AG08395 (cell line): ENCODE measurements at regions not wholly inside any gene's neighbourhood (a gene's known extent, or its start where the extent isn't known, plus 50 kb on each side); places are given as distances from the start of the nearest gene placed in this dataset.

ENCODE experiments used
- DNase-seq: peaks from one replicate; pipeline ENCODE4 v3.0.0; 2012; ENCODE audit warnings: mixed read lengths, low spot score

DNA sequence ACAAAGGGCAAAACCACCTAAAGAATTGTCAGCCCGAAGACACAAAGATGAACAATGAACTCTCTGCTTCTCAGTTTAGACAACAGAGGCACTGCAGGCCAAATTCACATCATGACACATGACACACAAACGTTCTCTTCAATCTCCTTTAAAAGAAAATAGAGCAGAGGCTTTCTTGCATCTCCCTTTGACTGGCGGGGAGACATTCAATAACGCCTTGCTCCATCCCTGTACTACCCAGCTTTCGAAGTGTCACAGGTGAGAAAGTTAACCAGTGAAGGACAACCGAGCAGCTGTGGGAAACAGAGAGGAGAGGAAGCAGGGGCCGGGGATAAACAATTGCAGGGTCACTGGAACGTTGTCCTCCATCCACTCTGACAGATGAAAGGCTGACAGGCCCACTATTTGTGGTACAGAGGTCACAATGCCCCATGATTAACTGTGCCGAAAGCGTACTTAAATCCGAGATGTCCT, 130.8 kb downstream of the PHLDA1 start:
- DNase-seq, result no peak

DNA sequence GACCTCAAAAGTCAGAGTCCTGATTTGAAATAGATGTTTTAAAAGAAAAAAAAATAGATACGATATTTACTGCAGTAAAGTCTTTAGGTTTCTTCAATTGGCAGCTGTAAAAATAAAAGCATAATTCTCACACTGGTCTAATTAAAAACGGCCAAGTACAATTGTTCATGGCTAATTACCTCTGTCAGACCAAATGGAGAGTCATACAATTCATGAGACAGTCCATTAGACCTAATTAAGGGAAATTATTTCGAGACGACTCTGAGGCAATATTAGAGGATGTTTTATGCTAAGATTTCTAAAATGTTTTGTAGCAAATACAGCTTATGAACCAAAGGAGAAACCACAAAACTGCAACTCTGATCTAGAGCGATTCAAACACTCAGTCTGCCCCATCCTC, 131.3 kb downstream of the PHLDA1 start:
- no peak for DNase-seq

DNA sequence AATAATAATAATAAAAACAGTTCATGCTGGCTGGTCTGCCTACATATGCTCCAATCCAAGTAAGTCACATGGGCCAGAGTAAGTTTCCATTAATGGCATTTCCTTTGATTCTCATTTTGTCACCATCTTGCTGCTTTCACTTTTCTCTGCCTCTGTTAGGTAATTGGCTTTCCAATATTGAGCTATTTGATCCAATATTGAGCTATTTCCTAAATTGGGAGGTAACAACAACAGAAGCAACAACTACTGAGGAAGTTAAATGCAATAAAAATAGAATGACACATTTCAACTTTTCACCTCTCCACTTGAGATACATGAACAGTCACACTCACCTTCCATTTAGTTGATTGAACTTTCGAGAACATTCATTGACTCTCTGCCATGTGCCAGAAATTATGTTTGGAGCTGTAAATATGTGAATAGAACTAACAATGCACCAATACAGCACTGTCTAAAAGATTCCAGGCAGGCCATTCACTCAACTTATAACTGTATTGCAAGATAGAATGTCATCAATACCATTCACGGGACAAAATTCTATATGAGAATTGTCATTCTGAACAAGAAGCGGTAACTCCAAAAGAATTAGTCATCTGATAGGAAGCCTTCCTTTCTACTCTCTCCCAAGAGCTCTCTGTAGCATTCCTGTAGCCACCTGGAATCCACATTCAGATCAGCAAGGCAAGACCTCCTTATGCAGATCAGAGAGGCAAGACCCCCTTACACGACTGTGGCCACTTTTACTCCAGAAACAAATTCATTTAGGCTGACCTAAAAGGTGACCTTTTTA, 136.4 kb downstream of the PHLDA1 start:
- DNase-seq, result no peak

DNA sequence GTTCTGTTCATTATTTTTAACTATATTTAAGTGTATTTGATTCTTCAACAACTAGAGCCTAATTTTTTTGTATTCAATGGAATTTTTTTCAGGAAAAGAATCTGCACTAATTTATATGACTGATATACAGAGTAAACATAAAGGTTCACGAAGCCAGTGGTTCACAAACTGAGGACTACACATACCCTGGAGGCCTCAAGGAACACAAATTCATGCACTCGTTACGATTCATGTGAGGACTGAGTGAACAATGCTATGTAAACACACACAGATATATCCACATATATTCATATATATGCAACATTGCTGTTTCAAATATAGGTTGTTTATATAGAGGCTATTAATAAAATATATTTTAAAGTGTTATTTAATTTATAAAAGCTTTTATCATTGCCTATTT, 137.8 kb downstream of the PHLDA1 start:
- DNase-seq, result no peak

DNA sequence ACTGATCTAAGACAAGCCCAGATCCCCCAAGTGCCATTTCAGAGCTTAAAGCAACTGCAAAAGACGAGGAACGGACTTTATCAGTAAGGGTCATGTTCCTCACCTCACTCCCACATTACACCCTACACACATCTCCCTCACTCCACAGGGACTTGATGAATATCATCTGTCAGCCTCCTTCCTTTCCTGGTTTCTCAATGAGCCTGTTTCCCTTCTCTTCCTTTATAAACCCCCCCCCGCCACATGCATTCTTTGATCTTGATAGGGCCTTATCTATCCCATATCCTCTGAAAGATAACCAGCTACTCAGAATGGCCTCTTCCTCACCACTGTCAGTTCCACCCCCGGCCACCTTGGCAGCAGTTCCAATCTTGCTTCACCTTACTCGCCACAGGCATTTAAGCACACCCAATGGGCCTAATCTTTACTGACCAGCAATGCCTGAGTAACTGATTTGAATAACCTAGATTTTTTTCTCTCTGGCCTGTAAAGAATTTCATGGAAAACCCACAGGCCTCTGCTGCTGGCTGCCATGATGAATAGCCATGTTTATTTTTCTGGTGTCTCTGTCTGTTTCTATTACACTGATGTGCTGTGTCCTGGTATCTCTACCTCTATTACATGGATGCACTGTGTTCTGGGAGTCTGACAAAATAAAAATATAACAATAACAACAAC, 138.7 kb downstream of the PHLDA1 start:
- peak; percentile 41 for DNase-seq

DNA sequence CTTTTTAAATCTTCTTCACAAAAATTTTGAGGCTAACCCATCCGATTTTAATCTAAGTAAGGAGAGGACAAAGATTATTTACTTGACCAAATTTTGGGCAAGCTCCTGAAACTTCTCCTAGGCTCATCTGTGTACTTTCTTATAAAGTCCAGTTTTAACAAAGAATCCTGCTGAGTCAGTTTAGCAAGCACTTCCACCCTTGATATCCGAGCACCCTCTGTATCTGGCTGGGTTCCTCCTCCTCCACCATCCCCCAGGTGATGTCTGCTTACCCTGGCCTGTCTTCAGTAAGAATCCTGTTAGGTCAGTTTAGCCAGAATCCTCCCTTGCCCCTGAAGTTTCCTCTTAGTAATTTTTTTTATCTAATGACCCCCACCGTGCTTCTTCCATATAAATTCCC, 140.5 kb downstream of the PHLDA1 start:
- no peak for DNase-seq

DNA sequence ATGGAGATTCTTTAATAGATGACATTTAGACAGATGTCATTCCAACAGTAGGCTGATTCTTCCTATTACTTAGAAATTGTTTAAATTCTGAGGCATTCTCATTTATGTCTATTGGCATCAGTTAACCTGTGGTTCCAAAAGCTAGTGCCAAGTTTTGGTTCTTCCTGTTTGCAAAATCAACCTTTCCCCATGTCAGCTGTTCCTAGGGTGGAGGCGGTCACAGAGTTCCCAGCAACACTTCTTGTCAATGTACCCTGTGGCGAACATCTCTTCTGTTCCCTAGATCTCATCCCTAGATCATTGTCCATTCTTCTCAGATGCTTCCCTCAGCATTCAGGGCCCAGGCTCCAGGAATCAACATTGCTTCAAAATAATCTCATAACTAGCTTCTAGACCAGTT, 140.9 kb downstream of the PHLDA1 start:
- no peak for DNase-seq

DNA sequence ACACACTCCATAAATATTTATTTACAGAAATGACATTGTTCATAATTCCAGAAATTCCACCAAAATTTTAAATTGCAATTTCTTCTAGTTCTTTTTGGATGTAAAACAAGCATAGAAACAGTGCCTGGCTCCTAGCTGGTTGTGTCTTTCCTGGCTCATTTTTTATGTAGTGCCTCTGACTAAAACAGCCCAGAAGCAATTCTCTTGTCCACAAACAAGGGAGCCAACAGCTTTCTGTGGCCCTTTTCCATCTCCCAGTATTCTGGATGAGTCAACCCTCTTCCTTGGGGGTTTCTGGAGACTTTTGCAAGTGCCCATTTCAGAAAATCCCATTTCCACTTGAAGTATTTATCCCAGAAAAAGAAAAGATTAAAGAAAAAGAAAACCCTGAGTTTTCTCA, 141.4 kb downstream of the PHLDA1 start:
- DNase-seq, result peak; percentile 26

DNA sequence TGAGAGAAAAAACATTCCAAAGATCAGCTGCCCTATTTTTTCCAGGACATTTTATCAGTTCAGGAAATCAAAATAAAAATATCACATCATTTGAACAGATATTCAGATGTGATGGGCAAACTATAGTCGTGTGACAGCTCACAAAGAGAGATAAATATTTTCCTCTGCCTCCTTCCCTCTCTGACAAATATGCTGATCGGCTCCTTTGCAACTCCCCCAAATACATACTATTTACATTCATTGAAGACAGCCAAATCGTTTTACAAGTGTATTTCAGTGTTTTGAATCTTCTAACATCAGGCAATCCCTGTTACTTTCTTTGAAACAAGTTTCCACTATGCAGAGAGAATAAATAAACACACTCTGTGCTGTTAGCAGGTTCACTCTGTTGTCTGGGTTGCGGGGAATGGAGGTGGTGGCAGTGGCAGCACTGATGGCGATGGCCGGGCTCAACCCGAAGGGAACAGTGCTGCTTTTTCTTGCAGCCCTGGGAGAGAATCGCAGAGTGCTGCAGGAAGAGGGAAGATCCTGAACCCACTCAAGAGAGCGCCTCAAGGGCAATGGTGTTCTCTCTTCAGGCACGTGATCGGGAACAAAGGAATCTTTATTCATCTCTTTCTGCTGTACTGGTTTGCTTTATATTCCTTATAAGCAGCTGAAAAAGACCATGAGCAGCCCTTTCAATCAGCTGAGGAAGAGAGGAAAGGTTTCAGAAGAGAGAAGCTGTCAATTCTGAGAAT, 142.5 kb downstream of the PHLDA1 start:
- DNase-seq, result no peak

DNA sequence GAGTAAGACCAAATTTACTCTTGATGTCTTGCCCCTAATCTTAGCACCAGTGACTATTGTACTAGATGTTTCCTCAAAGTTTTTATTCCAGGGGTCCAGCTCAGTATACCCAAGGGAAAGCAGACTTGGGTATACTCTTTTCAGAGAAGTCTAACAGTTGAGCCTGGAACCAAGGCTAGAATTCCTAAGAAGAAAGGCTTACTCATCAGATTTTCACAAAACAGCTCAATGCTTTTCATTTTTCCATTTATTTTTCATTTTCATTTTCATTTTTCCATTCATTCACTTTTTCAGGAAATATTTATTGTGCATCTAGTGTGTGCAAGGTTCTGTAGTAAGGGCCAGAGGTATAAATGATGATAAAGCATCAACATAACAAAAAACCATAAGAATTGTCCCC, 143.2 kb downstream of the PHLDA1 start:
- no peak for DNase-seq

DNA sequence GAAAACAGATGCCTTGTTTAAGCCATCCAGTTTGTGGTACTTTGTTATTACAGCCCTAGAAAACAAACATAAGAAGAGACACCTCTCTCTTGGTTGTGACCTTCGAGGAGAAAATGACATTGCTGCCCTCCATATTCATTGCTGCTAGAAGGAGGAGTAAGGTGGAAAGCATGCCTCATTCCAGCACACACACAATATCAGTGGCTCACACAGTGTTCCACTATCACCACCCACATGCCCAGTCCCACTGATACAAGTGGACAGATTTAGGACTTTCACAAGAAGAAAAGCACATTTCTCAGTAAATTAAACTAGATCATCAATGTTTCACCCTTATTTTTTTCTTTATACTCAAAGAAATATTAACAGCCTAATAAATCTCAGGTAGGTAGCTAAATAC, 143.6 kb downstream of the PHLDA1 start:
- DNase-seq, result no peak

DNA sequence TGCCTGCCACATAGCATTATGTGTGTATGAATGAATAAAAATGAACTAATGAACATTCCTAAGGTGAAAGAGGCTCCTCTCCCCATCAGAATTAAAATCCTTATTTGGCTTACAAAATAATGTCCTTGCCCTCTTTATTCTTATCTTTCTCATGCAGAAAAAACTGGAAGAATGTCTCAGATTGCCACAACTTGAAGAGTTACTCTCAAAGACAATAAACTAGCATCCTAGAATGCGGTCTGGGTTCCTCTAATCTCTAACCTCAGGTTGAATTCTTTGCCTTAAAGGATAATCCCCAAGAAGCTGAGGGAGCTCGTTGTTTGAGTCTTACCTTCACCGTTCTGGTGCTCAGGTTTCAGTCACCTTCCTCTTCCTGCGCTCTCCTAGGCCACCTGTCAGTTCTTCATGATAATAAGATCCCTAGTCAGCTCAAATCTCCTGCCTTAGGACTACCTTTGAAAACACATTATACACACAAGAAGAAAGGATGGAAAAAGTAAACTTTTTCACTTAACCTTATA, 147.1 kb downstream of the PHLDA1 start:
- DNase-seq, result no peak

DNA sequence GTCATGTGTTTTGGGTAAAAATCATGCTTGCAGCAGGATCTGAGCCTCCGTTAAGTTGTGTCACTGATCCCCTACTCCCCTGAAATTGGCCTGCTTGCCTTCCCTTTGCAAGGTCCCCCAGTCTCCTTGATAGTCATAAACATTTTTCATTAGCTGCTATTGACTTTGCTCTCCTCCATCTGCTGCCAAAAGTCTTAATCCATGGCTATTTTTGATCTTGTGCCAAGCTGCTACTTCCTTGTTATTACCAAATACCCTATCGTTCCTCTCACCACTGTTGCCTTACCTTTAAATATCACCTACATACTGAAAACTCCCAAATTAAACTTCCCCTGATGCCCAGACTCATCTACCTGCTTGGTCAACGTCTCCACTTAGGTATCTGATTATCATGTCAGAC, 148.3 kb downstream of the PHLDA1 start:
- no peak for DNase-seq

DNA sequence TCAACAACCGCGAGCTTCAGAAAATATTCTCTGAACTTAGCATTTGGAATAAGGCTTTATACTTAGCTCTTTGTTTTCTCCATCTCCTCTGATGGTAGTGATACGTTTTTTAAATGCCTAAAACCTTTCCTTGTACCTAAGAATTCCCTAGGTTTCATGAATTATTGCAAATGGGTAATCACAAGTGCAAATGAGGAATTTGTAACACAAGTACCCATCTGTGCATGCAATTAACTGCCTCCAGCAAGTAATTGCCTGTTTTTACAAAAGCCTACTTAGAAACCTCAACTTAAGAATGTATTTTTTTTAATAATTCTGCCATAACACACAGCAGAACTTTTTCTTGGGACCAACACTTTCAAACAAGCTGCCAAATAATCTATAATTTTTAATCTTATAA, 149.2 kb downstream of the PHLDA1 start:
- DNase-seq, result no peak

DNA sequence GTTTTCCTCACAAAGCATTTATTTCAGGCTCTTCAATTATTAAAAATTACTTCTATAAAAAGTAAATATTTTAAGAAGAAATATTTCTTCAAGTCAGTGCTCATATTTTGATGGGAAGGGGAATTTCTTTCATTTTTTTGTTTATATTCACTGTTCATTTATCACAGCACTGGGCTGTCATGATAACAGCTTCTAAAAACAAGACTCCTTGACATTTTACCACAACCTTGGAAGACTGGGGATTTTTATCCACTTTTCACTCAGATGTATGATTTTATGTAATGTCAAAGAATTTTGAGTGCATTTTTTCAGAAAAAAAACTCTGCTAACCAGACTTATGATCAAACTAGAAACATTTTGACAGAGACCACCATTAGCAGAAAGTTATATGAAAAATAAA, 149.7 kb downstream of the PHLDA1 start:
- no peak for DNase-seq

DNA sequence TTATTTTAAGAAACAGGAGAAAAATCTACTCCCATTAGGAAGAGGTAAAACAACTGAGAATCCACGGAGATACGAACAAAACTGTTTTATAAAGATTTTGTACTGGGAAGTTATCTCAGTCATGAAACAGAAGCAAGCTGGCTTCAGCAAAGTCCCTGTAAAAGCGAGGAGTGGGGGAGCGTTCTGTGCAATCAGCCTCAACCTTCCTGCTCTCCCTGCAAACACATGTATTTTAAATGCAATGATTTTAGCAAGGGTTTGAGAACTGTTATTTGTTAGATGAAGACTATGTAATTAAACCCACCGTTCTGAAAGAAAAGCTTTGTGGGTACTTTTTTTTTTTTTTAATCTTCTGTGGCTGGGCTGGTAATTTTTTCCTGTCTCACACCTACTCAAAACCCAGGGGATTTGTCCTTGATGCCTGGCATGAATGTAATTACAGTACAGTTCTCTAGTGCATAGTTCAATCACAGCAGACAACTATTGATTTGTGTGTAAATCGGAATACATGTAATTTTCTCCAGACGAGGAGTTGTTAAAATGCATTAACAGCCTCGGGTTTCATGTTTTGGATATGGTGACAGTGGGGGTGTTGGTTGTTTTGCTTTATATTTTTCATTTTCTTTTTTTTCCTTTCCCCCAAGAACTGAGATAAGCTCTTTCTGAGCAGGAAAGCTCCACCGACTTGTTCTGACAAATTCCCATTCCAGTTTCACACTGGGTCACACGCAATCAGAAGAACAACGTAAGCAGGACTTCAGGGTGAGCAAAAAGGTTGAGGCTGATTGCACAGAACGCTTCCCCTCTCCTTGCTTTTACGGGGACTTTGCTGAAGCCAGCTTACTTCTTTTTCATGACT, 153.6 kb downstream of the PHLDA1 start:
- no peak for DNase-seq

DNA sequence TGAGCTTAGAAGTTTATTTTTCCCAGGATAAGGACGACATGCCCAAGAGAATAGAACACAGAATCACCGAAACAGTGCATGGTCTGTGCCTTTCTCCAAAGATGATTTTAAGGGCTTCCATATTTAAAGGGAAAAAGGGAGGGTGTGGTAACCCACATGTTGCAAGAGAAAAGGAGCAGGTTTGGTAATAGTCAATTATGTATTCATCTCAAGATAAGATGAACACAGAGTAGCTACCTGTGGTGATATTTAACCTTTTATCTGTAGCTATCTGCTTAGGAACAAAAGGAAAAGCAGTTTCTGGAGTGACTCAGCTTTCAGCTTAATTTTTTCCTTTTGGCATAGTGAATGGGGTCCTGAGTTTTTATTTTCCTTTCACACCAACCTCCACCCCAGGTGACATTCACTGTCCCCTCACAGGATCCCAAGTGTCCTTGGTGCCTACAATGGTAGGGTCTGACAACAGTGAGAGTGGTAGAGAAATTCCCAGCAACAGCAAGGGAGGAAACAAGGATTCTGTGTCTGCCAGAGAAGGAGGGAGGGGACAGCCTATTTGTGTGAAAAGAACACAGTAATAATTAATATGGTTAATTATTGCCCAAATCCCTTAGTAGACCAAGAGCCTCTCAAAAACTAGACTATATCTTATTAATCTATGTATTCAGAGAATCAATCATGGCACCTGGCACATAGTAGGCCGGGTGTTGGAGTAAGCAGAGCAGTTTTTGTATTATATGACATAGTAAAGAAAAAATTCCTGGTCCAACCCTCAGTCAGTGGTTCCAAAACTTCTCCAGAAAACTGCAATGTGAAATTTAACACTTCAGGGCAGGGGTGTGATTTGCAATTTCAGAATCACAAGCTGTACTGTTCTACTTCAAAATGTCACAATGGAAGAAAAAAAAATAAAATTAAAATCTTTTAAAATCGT, 154.5 kb downstream of the PHLDA1 start:
- no peak for DNase-seq

DNA sequence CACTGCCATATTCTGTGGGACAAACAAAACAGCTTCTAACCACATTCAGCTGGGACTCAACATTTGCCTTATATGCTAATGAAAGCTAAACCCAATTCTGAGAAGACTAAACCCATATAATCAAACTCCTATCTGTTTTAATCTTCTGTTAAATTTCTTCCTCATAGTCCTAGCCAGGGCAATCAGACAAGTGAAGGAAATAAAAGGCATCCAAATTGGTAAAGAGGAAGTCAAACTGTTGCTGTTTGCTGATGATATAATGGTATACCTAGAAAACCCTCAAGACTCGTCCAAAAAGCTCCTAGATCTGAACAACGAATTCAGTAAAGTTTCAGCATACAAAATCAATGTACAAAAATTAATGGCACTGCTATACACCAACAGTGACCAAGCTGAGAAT, 157.1 kb downstream of the PHLDA1 start:
- DNase-seq, result no peak

DNA sequence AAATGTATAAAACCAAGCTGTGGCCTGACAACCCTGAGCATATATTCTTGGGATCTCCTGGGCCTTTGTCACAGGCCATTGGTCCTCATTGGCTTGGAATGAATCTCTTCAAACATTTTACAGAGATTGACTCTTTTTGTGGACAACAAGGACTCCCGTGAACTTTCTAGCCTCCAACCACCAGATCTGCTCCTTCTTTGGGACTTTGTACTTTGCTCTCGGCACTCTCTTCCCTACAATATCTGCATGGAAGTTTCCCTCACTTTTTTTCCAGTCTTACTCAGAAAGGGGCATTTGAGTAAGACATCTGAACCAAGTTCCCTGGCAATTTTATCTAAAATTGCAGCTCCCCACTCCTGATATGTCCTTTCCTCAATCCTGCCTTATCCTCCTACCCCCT, 158.8 kb downstream of the PHLDA1 start:
- no peak for DNase-seq

DNA sequence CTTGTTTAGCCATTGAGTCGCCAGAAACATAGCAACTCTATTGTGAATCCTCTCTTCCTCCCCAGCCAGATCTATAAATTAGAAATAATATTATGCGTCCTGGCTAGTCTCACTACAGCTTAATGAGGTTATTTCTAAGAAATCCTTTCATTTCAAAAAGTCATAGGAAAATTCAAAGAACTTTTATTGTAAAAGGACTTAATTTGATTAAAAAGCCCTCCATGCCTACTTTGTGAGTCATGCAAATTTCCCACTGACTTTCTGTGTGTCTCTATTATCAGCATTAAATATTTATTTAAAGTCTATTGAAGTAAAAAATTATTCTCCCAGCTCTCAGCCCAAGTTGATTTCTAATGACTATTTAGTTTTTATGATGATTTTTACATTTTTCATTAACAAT, 160.7 kb downstream of the PHLDA1 start:
- no peak for DNase-seq

DNA sequence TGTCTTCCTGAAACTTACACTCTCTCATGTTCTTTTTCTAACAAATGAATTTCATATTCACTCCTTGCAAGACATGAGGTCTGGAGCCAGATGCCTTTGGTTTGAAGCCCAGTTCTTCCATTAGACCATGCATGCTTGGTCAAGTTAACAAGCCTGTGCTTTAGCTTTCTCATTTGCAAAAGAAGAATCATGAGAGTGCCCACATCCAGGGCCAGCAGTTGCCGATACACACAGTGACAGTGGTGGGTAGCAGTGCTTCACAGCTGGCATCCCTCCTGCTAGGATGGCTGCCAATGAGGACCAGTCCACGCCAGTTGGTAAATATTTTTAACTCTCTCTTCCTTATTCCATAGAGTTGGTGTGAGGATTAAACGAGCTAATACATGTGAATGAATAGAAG, 163.1 kb downstream of the PHLDA1 start:
- no peak for DNase-seq
